NCI-H345 (cell line): ENCODE measurements at regions not wholly inside any gene's neighbourhood (a gene's known extent, or its start where the extent isn't known, plus 50 kb on each side); places are given as distances from the start of the nearest gene placed in this dataset.

Experiments
- DNase-seq: peaks from one replicate; lab custom pipeline; 2025; lab: John Stamatoyannopoulos, UW

- no peak for DNase-seq
These were observed 64.9 kb upstream of the PITRM1 start for GRCh38 chr10:3237530-3237929.

- no peak for DNase-seq
These were observed 64.2 kb upstream of the PITRM1 start for GRCh38 chr10:3236644-3237404.

GRCh38 chr10:3235996-3236510 lies 63.5 kb upstream of the PITRM1 start:
- DNase-seq: no peak

GRCh38 chr10:3235395-3235794 lies 62.8 kb upstream of the PITRM1 start:
- DNase-seq: no peak

GRCh38 chr10:3233486-3233990 lies 61.0 kb upstream of the PITRM1 start:
- DNase-seq: no peak

DNA sequence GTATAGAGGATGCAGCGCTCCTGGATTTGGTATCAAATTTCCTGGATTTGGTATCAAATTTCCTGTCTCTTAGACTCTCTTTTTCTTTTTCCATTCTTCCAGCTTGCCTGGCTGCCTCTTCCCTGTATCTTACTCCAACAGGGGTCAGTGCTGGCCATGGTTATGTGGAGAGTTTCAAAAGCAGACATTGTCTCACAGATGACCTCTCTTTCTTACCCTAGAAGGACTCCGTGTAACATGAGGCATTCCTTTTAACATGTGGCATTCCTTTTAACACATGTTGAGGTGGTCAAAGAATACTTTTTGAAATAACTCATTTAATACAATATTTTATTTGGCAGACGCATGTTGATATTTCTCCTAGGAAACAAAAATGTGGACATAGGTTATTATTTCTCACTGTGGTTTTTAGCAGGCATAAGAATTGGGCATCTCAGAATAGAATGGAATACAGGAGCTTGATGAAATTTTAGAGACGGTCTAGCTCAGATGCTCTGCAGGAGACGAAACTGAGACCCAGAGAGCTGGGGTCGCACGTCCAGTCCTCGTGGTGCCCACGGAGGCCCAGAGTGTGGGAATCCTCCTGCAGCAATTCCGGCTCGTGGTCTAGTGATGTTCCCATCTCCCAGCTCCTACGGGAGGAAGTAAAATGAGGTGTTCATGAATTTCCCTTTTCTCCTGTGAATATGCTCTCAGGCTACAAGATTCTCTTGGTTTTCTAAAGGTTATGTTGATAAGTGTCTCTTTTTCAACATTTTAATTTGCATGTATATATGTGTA lies 59.6 kb upstream of the PITRM1 start:
- DNase-seq: no peak

DNA sequence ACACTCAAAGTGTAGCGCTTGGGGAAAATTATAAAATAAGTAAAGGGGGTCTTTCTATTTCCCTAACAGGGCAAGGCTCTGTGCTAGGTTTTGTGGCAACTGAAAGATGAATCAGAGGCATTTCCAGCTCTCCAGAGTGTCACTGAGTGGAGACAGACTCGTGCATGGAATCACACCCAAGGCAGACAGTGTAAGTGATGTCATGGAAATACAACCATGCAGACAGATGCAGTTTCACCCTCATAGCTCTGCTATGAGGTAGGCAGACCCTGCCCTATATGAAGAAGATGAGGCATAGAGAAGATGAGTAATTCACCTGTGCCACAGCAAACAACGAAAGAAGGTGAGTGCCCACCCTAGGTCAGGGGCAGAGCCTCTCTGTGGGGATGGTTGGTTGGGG lies 57.2 kb upstream of the PITRM1 start:
- DNase-seq: no peak

- no peak for DNase-seq
These were observed 56.0 kb upstream of the PITRM1 start for GRCh38 chr10:3228629-3228945.

GRCh38 chr10:3226960-3227744 lies 54.6 kb upstream of the PITRM1 start:
- no peak for DNase-seq

DNA sequence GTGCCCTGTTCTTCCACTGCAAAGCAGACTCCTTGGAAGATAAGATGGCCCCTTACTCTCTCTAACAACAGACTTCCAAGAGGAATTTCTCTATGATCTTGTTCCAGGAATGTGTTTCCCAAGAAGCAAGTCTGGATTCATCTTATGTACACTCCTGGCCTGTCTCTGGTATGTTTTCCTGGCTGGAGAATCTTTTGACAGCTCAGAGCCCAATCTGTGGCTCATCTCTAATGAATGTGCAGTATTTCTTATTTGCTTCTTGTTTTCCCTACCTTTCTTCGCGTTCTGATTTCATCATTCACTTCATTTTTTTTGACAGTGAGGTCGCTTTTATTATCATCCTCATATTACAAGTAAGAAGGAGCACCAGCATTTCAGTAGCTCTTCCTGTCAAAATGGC lies 53.0 kb upstream of the PITRM1 start:
- DNase-seq: no peak

DNA sequence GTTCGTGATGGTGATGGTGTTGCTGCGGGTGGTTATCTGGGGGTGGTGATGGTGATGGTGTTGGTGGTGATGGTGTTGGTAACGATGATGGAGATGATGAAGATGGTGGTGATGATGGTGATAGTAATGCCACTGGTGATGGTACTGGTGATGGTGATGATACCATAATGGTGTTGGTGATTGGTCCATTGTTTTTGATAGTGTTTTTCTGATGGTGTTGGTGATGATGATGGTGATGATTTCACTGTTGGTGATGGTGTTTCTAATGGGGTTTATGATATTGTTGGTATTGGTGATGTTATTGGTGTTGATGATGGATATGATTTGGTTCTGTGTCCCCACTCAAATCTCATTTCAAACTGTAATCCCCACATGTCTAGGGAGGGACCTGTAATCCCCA lies 51.7 kb upstream of the PITRM1 start:
- no peak for DNase-seq

GRCh38 chr10:3222626-3223025 lies 50.0 kb upstream of the PITRM1 start:
- no peak for DNase-seq
